Suppressor macrophage treated with lipopolysaccharide for 1 hour (primary cell): ENCODE measurements at regions not wholly inside any gene's neighbourhood (a gene's known extent, or its start where the extent isn't known, plus 50 kb on each side); places are given as distances from the start of the nearest gene placed in this dataset.

Experiments
- DNase-seq, 3 donors: peaks; one replicate each; pipeline ENCODE4 v3.0.0-alpha.2; 2020 to 2022

- DNase-seq, result no peak
Measured at GRCh38 chr21:27673581-27673980, 706.7 kb upstream of the ADAMTS5 start.

- DNase-seq, result no peak
Measured at GRCh38 chr21:27671207-27671606, 704.3 kb upstream of the ADAMTS5 start.

- DNase-seq, result no peak
Measured at GRCh38 chr21:27653481-27653880, 686.6 kb upstream of the ADAMTS5 start.

GRCh38 chr21:27649762-27650161, 682.9 kb upstream of the ADAMTS5 start:
- no peak for DNase-seq

- no peak for DNase-seq
Measured at GRCh38 chr21:27649323-27649722, 682.4 kb upstream of the ADAMTS5 start.

GRCh38 chr21:27648560-27648959, 681.7 kb upstream of the ADAMTS5 start:
- no peak for DNase-seq

GRCh38 chr21:27647921-27648320, 681.0 kb upstream of the ADAMTS5 start:
- no peak for DNase-seq

- no peak for DNase-seq
Measured at GRCh38 chr21:27647401-27647800, 680.5 kb upstream of the ADAMTS5 start.

GRCh38 chr21:27646691-27647090, 679.8 kb upstream of the ADAMTS5 start:
- no peak for DNase-seq

- no peak for DNase-seq
Measured at GRCh38 chr21:27646056-27646455, 679.2 kb upstream of the ADAMTS5 start.

- DNase-seq, result no peak
Measured at GRCh38 chr21:27645285-27645684, 678.4 kb upstream of the ADAMTS5 start.

- DNase-seq, result no peak
Measured at GRCh38 chr21:27643326-27643725, 676.4 kb upstream of the ADAMTS5 start.

GRCh38 chr21:27639286-27639685, 672.4 kb upstream of the ADAMTS5 start:
- DNase-seq, result no peak

GRCh38 chr21:27636656-27637055, 669.8 kb upstream of the ADAMTS5 start:
- DNase-seq, result no peak

GRCh38 chr21:27633631-27634030, 666.7 kb upstream of the ADAMTS5 start:
- no peak for DNase-seq

- DNase-seq, result no peak
Measured at GRCh38 chr21:27631471-27631870, 664.6 kb upstream of the ADAMTS5 start.

GRCh38 chr21:27622631-27623030, 655.7 kb upstream of the ADAMTS5 start:
- no peak for DNase-seq

- no peak for DNase-seq
Measured at GRCh38 chr21:27614231-27614630, 647.3 kb upstream of the ADAMTS5 start.

- DNase-seq, result no peak
Measured at GRCh38 chr21:27606422-27606821, 639.5 kb upstream of the ADAMTS5 start.

GRCh38 chr21:27596196-27596595, 629.3 kb upstream of the ADAMTS5 start:
- no peak for DNase-seq

GRCh38 chr21:27595716-27596115, 628.8 kb upstream of the ADAMTS5 start:
- no peak for DNase-seq

- no peak for DNase-seq
Measured at GRCh38 chr21:27590271-27590670, 623.4 kb upstream of the ADAMTS5 start.

GRCh38 chr21:27589781-27590180, 622.9 kb upstream of the ADAMTS5 start:
- no peak for DNase-seq

- DNase-seq, result no peak
Measured at GRCh38 chr21:27586986-27587385, 620.1 kb upstream of the ADAMTS5 start.

- DNase-seq, result no peak
Measured at GRCh38 chr21:27586326-27586725, 619.4 kb upstream of the ADAMTS5 start.

- DNase-seq, result no peak
Measured at GRCh38 chr21:27584256-27584655, 617.4 kb upstream of the ADAMTS5 start.
